ENCODE measurements at regions not wholly inside any gene's neighbourhood (a gene's known extent, or its start where the extent isn't known, plus 50 kb on each side); places are given as distances from the start of the nearest gene placed in this dataset.

GRCh38 chr5:119808474-119808873, 179.1 kb downstream of the FAM170A start:
- Histone ChIP-seq H3K9me3 (ENCODE audit: low read depth, low read length, poor library complexity, severe bottlenecking) (peaks cover 6% of the 10 kb centered on the region), H3K4me3 (ENCODE audit: low read depth, low read length, poor library complexity, severe bottlenecking) (no peak overlapping the region), H3K27me3 (replicated peaks; ENCODE audit: insufficient read depth, low read depth, low read length, poor library complexity) (no peaks in the 10 kb centered on the region), H3K4me1 (ENCODE audit: insufficient read depth, low read length, poor library complexity, severe bottlenecking) (peaks cover under 1% of the 10 kb centered on the region), H3K27ac (ENCODE audit: low read depth, low read length, poor library complexity, severe bottlenecking) (no peak overlapping the region), H3K36me3 (ENCODE audit: insufficient read depth, low read length, poor library complexity, severe bottlenecking) (no peaks in the 10 kb centered on the region)
- ChIA-PET POLR2A (ENCODE audit: low non-redundant PET) (no interaction called here), CTCF (no interaction called here)
- TF ChIP-seq EZH2 (IDR thresholded peaks at IDR 0.05; ENCODE audit: borderline replicate concordance, low read depth, low read length, poor library complexity, severe bottlenecking) (no peak), CTCF (conservative IDR thresholded peaks at IDR 0.05; ENCODE audit: low read depth, low read length) (no peak)
- no peak for DNase-seq (ENCODE audit: low spot score)
- BruUV-seq (replicated peaks) = no TSS peak
- intact Hi-C loops (cut with micrococcal nuclease; ENCODE audit: unreplicated experiment) = no loop called here

- no peak overlapping the region for H3K4me3 ChIP-seq (ENCODE audit: low read depth, low read length, poor library complexity, severe bottlenecking)
- intact Hi-C loops (cut with micrococcal nuclease; ENCODE audit: unreplicated experiment) = no loop called here
- no peaks in the 10 kb centered on the region for H3K4me1 ChIP-seq (ENCODE audit: insufficient read depth, low read length, poor library complexity, severe bottlenecking)
- ChIA-PET CTCF (no interaction called here), POLR2A (ENCODE audit: low non-redundant PET) (no interaction called here)
- no TSS peak for BruUV-seq (replicated peaks)
- no peak overlapping the region for H3K27ac ChIP-seq (ENCODE audit: low read depth, low read length, poor library complexity, severe bottlenecking)
- H3K27me3 ChIP-seq (replicated peaks; ENCODE audit: insufficient read depth, low read depth, low read length, poor library complexity) = no peaks in the 10 kb centered on the region
- TF ChIP-seq CTCF (conservative IDR thresholded peaks at IDR 0.05; ENCODE audit: low read depth, low read length) = no peak
- H3K9me3 ChIP-seq (ENCODE audit: low read depth, low read length, poor library complexity, severe bottlenecking) = peaks cover 6% of the 10 kb centered on the region
- no peaks in the 10 kb centered on the region for H3K36me3 ChIP-seq (ENCODE audit: insufficient read depth, low read length, poor library complexity, severe bottlenecking)
- DNase-seq (ENCODE audit: low spot score) = no peak
Measured at GRCh38 chr5:119810217-119810616, 180.9 kb downstream of the FAM170A start.

GRCh38 chr5:119811458-119811857, 182.1 kb downstream of the FAM170A start:
- CTCF ChIA-PET = no interaction called here
- no TSS peak for BruUV-seq (replicated peaks)

More at GRCh38 chr5:119811458-119811857, 182.1 kb downstream of the FAM170A start:
- H3K36me3 ChIP-seq (ENCODE audit: insufficient read depth, low read length, poor library complexity, severe bottlenecking) = no peaks in the 10 kb centered on the region
- no peaks in the 10 kb centered on the region for H3K27me3 ChIP-seq (replicated peaks; ENCODE audit: insufficient read depth, low read depth, low read length, poor library complexity)
- POLR2A ChIA-PET (ENCODE audit: low non-redundant PET) = no interaction called here
- no peak overlapping the region for H3K4me3 ChIP-seq (ENCODE audit: low read depth, low read length, poor library complexity, severe bottlenecking)
- DNase-seq (ENCODE audit: low spot score) = no peak
- H3K9me3 ChIP-seq (ENCODE audit: low read depth, low read length, poor library complexity, severe bottlenecking) = peaks cover 6% of the 10 kb centered on the region
- H3K4me1 ChIP-seq (ENCODE audit: insufficient read depth, low read length, poor library complexity, severe bottlenecking) = no peaks in the 10 kb centered on the region
- TF ChIP-seq EZH2 (IDR thresholded peaks at IDR 0.05; ENCODE audit: borderline replicate concordance, low read depth, low read length, poor library complexity, severe bottlenecking) (no peak), CTCF (conservative IDR thresholded peaks at IDR 0.05; ENCODE audit: low read depth, low read length) (no peak)
- intact Hi-C loops (cut with micrococcal nuclease; ENCODE audit: unreplicated experiment) = no loop called here
- H3K27ac ChIP-seq (ENCODE audit: low read depth, low read length, poor library complexity, severe bottlenecking) = no peak overlapping the region
